ENCODE measurements at regions not wholly inside any gene's neighbourhood (a gene's known extent, or its start where the extent isn't known, plus 50 kb on each side); places are given as distances from the start of the nearest gene placed in this dataset.

DNA sequence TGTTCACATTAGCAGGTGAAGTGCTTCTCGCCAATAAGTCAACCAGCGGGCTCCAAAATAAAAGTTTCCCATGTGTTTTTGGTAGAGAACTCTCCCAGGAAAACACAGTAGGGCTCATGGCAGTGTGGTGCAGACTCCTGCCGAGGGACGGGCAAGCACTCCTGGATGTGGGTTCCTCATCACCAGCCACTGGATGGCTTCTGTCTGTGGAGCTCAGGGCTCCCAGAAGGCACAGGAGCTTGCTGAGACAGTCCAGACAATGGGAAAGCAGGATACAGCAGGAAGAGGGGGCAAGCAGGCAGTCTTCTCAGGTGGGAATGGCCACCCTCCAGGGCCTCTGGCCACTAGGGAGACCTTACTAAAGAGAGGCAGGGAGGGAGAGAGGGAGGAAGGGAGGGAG, 142.4 kb downstream of the HSD17B3 start:
- TF ChIP-seq, protein P1, sequence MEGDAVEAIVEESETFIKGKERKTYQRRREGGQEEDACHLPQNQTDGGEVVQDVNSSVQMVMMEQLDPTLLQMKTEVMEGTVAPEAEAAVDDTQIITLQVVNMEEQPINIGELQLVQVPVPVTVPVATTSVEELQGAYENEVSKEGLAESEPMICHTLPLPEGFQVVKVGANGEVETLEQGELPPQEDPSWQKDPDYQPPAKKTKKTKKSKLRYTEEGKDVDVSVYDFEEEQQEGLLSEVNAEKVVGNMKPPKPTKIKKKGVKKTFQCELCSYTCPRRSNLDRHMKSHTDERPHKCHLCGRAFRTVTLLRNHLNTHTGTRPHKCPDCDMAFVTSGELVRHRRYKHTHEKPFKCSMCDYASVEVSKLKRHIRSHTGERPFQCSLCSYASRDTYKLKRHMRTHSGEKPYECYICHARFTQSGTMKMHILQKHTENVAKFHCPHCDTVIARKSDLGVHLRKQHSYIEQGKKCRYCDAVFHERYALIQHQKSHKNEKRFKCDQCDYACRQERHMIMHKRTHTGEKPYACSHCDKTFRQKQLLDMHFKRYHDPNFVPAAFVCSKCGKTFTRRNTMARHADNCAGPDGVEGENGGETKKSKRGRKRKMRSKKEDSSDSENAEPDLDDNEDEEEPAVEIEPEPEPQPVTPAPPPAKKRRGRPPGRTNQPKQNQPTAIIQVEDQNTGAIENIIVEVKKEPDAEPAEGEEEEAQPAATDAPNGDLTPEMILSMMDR (IDR thresholded peaks at IDR 0.05), result no peak
- TF ChIP-seq EP300 (IDR thresholded peaks at IDR 0.05), result no peak

All from tibial nerve (tissue), 4 donors.